ENCODE measurements at regions not wholly inside any gene's neighbourhood (a gene's known extent, or its start where the extent isn't known, plus 50 kb on each side); places are given as distances from the start of the nearest gene placed in this dataset.

DNA sequence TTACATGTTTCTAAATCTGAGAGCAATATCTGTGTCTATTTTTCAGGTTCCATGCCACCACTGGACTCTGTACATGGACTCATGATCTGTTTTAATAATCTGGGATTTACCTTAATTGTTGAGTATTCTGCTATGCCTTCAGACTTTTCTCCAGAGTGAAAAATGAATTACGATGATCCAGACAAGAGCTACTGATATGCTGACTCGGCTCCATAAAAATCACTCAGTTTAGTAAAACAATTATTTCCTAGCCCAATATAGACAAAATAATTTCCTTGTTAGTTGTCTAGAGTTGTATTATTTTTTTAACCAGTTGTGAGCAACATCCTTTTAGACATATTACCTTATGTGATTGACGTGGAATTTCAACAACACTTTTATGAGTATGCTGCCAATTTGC, 736.8 kb downstream of the RFPL4B start:
- Histone ChIP-seq H3K4me3 (no peak overlapping the region), H3K27me3 (no peaks in the 10 kb centered on the region), H3K9me3 (no peaks in the 10 kb centered on the region), H3K4me1 (ENCODE audit: insufficient read depth) (peaks cover 1% of the 10 kb centered on the region), H3K27ac (no peak overlapping the region), H3K36me3 (no peaks in the 10 kb centered on the region)
- WGBS, 3 donors = 61 to 74% (median 73%) methylated on average over 3 of the region's 3 CpGs
- intact Hi-C loops (cut with DNase I) = no loop called here
- TF ChIP-seq POLR2A (IDR thresholded peaks at IDR 0.05) (no peak), EP300 (IDR thresholded peaks at IDR 0.05) (no peak)
- TF ChIP-seq, protein P1, sequence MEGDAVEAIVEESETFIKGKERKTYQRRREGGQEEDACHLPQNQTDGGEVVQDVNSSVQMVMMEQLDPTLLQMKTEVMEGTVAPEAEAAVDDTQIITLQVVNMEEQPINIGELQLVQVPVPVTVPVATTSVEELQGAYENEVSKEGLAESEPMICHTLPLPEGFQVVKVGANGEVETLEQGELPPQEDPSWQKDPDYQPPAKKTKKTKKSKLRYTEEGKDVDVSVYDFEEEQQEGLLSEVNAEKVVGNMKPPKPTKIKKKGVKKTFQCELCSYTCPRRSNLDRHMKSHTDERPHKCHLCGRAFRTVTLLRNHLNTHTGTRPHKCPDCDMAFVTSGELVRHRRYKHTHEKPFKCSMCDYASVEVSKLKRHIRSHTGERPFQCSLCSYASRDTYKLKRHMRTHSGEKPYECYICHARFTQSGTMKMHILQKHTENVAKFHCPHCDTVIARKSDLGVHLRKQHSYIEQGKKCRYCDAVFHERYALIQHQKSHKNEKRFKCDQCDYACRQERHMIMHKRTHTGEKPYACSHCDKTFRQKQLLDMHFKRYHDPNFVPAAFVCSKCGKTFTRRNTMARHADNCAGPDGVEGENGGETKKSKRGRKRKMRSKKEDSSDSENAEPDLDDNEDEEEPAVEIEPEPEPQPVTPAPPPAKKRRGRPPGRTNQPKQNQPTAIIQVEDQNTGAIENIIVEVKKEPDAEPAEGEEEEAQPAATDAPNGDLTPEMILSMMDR (IDR thresholded peaks at IDR 0.05) = no peak
- DNase-seq = no peak

DNA sequence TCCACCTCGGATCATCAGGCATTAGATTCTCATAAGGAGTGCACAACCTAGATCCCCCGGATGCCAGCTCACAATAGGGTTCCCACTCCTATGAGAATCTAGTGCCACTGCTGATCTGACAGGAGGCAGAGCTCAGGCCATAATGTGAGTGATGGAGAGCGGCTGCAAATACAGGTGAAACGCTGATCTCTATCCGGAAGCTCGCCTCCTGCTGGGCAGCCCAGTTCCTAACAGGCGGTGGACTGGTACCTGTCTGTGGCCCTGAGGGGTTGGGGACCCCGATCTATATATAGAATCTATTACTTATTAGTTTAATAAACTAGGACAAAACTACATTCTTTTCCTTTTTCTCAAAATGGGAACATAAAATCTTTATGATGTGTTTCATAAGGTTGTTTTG, 741.9 kb downstream of the RFPL4B start:
- Histone ChIP-seq H3K27me3 (no peaks in the 10 kb centered on the region), H3K27ac (no peak overlapping the region), H3K36me3 (no peaks in the 10 kb centered on the region), H3K4me3 (no peak overlapping the region), H3K9me3 (no peaks in the 10 kb centered on the region), H3K4me1 (ENCODE audit: insufficient read depth) (no peaks in the 10 kb centered on the region)
- TF ChIP-seq, protein P1 (IDR thresholded peaks at IDR 0.05) = no peak
- TF ChIP-seq EP300 (IDR thresholded peaks at IDR 0.05) (no peak), POLR2A (IDR thresholded peaks at IDR 0.05) (no peak)
- WGBS, 3 donors = 83 to 91% (median 89%) methylated on average over 8 of the region's 8 CpGs
- intact Hi-C loops (cut with DNase I) = no loop called here
- DNase-seq = no peak

DNA sequence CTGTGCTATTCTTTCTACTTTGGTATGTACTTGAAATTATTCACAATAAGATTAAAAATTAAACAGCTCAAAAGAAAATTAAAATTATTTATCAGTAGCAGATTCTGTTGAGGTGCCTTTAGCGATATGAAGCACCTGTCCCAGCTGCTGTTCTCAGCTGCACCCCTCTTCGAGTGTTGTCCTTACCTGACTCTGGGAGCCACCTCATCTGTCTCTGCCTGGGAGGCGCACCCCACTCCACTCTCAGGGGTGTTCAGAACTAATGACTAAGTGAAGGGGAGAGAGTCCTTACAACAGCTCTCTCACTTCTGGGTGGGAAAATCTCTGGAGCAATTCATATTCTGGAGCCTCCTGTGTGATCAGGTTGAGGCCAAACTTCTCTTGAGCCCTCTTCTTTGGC, 745.7 kb downstream of the RFPL4B start:
- no peak for DNase-seq
- 94 to 99% (median 97%) methylated on average over 3 of the region's 3 CpGs for WGBS, 3 donors
- no peaks in the 10 kb centered on the region for H3K27me3 ChIP-seq

DNA sequence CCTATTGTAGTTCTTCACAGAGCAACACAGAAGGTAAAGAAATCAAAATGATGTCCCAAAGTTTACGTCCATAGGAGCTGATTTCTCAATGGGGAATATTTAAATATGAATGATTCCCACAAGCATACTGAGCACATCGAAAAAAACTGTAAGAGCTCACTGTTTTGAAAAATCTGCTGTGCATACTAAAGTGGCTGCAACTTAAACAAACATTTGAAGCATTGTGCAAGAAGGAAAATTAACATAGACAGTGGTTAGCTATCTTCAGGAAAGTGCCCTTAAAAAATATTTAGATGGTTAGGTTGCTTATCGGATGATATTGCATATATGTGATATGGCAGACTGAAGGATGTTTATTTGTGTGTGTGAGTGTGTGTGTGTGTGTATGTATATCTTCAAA, 747.6 kb downstream of the RFPL4B start:
- Histone ChIP-seq H3K27ac (no peak overlapping the region), H3K4me3 (no peak overlapping the region), H3K27me3 (no peaks in the 10 kb centered on the region), H3K4me1 (ENCODE audit: insufficient read depth) (no peaks in the 10 kb centered on the region), H3K36me3 (no peaks in the 10 kb centered on the region), H3K9me3 (no peaks in the 10 kb centered on the region)
- DNase-seq = no peak
- 32 to 64% (median 62%) methylated on average over 3 of the region's 3 CpGs for WGBS, 3 donors
- TF ChIP-seq EP300 (IDR thresholded peaks at IDR 0.05) = no peak
- TF ChIP-seq, protein P1 (IDR thresholded peaks at IDR 0.05) = no peak
- TF ChIP-seq POLR2A (IDR thresholded peaks at IDR 0.05) = no peak
- intact Hi-C loops (cut with DNase I) = no loop called here

More for the DNA sequence above, 745.7 kb downstream of the RFPL4B start:
- TF ChIP-seq, protein P1 (IDR thresholded peaks at IDR 0.05) = no peak
- TF ChIP-seq EP300 (IDR thresholded peaks at IDR 0.05) = no peak
- no peak for TF ChIP-seq POLR2A (IDR thresholded peaks at IDR 0.05)
- H3K4me3 ChIP-seq = no peak overlapping the region
- no peaks in the 10 kb centered on the region for H3K4me1 ChIP-seq (ENCODE audit: insufficient read depth)
- H3K36me3 ChIP-seq = no peaks in the 10 kb centered on the region
- intact Hi-C loops (cut with DNase I) = no loop called here
- no peak overlapping the region for H3K27ac ChIP-seq
- no peaks in the 10 kb centered on the region for H3K9me3 ChIP-seq

DNA sequence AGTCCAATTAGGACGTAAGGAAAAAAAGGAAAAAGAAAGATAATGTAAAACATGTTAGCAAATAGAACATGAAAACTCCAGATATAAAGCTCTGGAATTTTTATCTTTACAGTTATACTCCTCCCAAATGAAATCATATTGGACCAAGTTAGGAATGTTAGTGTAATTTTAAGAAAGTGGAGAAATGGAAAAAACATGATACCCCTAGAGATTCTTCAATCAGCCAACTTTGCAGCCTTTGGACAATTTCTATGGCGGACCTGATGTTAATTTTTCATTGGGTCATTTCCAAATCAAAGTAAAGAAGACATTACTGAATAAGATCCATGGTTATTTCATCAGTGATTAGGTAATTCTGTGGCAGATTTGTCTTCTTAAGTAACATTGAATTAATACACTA, 748.7 kb downstream of the RFPL4B start:
- Histone ChIP-seq H3K4me1 (ENCODE audit: insufficient read depth) (no peaks in the 10 kb centered on the region), H3K27me3 (no peaks in the 10 kb centered on the region), H3K36me3 (no peaks in the 10 kb centered on the region), H3K9me3 (no peaks in the 10 kb centered on the region), H3K4me3 (no peak overlapping the region), H3K27ac (no peak overlapping the region)
- intact Hi-C loops (cut with DNase I) = no loop called here
- no peak for DNase-seq
- TF ChIP-seq POLR2A (IDR thresholded peaks at IDR 0.05) (no peak), EP300 (IDR thresholded peaks at IDR 0.05) (no peak)
- TF ChIP-seq, protein P1 (IDR thresholded peaks at IDR 0.05) = no peak
- 78 to 87% (median 80%) methylated on average over 2 of the region's 2 CpGs for WGBS, 3 donors

Measured in ovary (tissue), 7 donors.